ENCODE measurements at regions not wholly inside any gene's neighbourhood (a gene's known extent, or its start where the extent isn't known, plus 50 kb on each side); places are given as distances from the start of the nearest gene placed in this dataset.

GRCh38 chr2:177037569-177037968 is 175.0 kb upstream of the HNRNPA3 start:
- Histone ChIP-seq H3K9me2 (ENCODE audit: insufficient read depth) (no peaks in the 10 kb centered on the region), H3F3A (ENCODE audit: insufficient read depth, low read depth) (no peaks in the 10 kb centered on the region), H3K4me3 (no peak overlapping the region), H3K4me2 (no peak overlapping the region), H3K36me3 (ENCODE audit: low read depth) (no peaks in the 10 kb centered on the region), H3K4me1 (replicated peaks; ENCODE audit: insufficient read depth) (no peaks in the 10 kb centered on the region), H3K79me2 (ENCODE audit: low read depth) (no peaks in the 10 kb centered on the region), H3K9me3 (ENCODE audit: insufficient read depth, low read depth) (no peaks in the 10 kb centered on the region), H3K27me3 (ENCODE audit: insufficient read depth, low read depth) (peaks cover 71% of the 10 kb centered on the region), H4K20me1 (ENCODE audit: insufficient read depth) (no peaks in the 10 kb centered on the region), H2AFZ (no peak overlapping the region), H3K27ac (no peak overlapping the region)
- intact Hi-C loops (cut with micrococcal nuclease; ENCODE audit: unreplicated experiment) = no loop called here
- no TSS peak for BruUV-seq (replicated peaks)
- ChIA-PET POLR2A (ENCODE audit: unreplicated experiment) (no interaction called here), CTCF (no interaction called here)
- TF ChIP-seq EZH2 (IDR thresholded peaks at IDR 0.05; ENCODE audit: low read depth) (no peak), CTCF (conservative IDR thresholded peaks at IDR 0.05) (no peak)
- DNase-seq = no peak

GRCh38 chr2:177038787-177039484 is 173.7 kb upstream of the HNRNPA3 start:
- no peaks in the 10 kb centered on the region for H3K36me3 ChIP-seq (ENCODE audit: low read depth)
- H3F3A ChIP-seq (ENCODE audit: insufficient read depth, low read depth) = no peaks in the 10 kb centered on the region
- peaks cover 84% of the 10 kb centered on the region for H3K27me3 ChIP-seq (ENCODE audit: insufficient read depth, low read depth)
- no peaks in the 10 kb centered on the region for H3K4me1 ChIP-seq (replicated peaks; ENCODE audit: insufficient read depth)
- H3K4me2 ChIP-seq = no peak overlapping the region
- no peak overlapping the region for H3K4me3 ChIP-seq
- no peak overlapping the region for H3K27ac ChIP-seq
- no peaks in the 10 kb centered on the region for H3K9me3 ChIP-seq (ENCODE audit: insufficient read depth, low read depth)
- intact Hi-C loops (cut with micrococcal nuclease; ENCODE audit: unreplicated experiment) = no loop called here
- ChIA-PET CTCF (no interaction called here), POLR2A (ENCODE audit: unreplicated experiment) (no interaction called here)
- no TSS peak for BruUV-seq (replicated peaks)
- TF ChIP-seq CTCF (conservative IDR thresholded peaks at IDR 0.05) = no peak
- no peak for TF ChIP-seq EZH2 (IDR thresholded peaks at IDR 0.05; ENCODE audit: low read depth)
- no peaks in the 10 kb centered on the region for H3K9me2 ChIP-seq (ENCODE audit: insufficient read depth)
- H3K79me2 ChIP-seq (ENCODE audit: low read depth) = no peaks in the 10 kb centered on the region
- DNase-seq = no peak
- no peaks in the 10 kb centered on the region for H4K20me1 ChIP-seq (ENCODE audit: insufficient read depth)
- no peak overlapping the region for H2AFZ ChIP-seq

- no peak for TF ChIP-seq CTCF (conservative IDR thresholded peaks at IDR 0.05)
- no peak for TF ChIP-seq EZH2 (IDR thresholded peaks at IDR 0.05; ENCODE audit: low read depth)
- Histone ChIP-seq H3F3A (ENCODE audit: insufficient read depth, low read depth) (no peaks in the 10 kb centered on the region), H3K9me3 (ENCODE audit: insufficient read depth, low read depth) (no peaks in the 10 kb centered on the region), H3K36me3 (ENCODE audit: low read depth) (no peaks in the 10 kb centered on the region), H3K4me2 (no peak overlapping the region), H3K79me2 (ENCODE audit: low read depth) (no peaks in the 10 kb centered on the region), H3K27me3 (ENCODE audit: insufficient read depth, low read depth) (peaks cover 94% of the 10 kb centered on the region), H3K4me1 (replicated peaks; ENCODE audit: insufficient read depth) (no peaks in the 10 kb centered on the region), H2AFZ (no peak overlapping the region), H3K9me2 (ENCODE audit: insufficient read depth) (no peaks in the 10 kb centered on the region), H3K4me3 (no peak overlapping the region), H3K27ac (no peak overlapping the region), H4K20me1 (ENCODE audit: insufficient read depth) (no peaks in the 10 kb centered on the region)
- BruUV-seq (replicated peaks) = no TSS peak
- intact Hi-C loops (cut with micrococcal nuclease; ENCODE audit: unreplicated experiment) = no loop called here
- ChIA-PET CTCF (no interaction called here), POLR2A (ENCODE audit: unreplicated experiment) (no interaction called here)
- no peak for DNase-seq
Observed at GRCh38 chr2:177042311-177042710, 170.3 kb upstream of the HNRNPA3 start.

Data from PC-9 (cell line).